BJ (cell line): ENCODE measurements at regions not wholly inside any gene's neighbourhood (a gene's known extent, or its start where the extent isn't known, plus 50 kb on each side); places are given as distances from the start of the nearest gene placed in this dataset.

Experiments
- CTCF ChIA-PET: fragments of 350-600 bp; formaldehyde crosslinking; extraction: SDS; loops from one replicate; lab custom pipeline; 2021; ENCODE audit warnings: antibody characterized with exemption, inconsistent platforms; lab: Yijun Ruan, JAX
- POLR2A ChIA-PET: fragments of 300-600 bp; sonication (Branson Sonifier 250); formaldehyde crosslinking; extraction: SDS; loops from one replicate; lab custom pipeline; 2021; ENCODE audit warnings: antibody characterized with exemption; lab: Charles Lee
- DNase-seq: peaks from one replicate; pipeline ENCODE4 v3.0.0-alpha.2; 2011; ENCODE audit warnings: low read depth
- H3K27me3 ChIP-seq: 2 replicates; pipeline ENCODE4 v1.6.0; 2011; ENCODE audit warnings: low read length; ENCODE audit not compliant: control insufficient read depth, insufficient read depth
- H3K36me3 ChIP-seq: 2 replicates; pipeline ENCODE4 v1.5.1; 2011; ENCODE audit warnings: low read length; ENCODE audit not compliant: control insufficient read depth, insufficient read depth
- H3K4me3 ChIP-seq: 2 replicates; pipeline ENCODE4 v1.5.1; 2011; ENCODE audit warnings: low read depth, mild to moderate bottlenecking, control low read depth, low read length
- TF ChIP-seq, protein P1 (sequence below): IDR thresholded peaks from 2 replicates; pipeline ENCODE4 v1.5.1; 2011; ENCODE audit warnings: low read depth, mild to moderate bottlenecking, control low read depth, inconsistent platforms, low read length, moderate library complexity; ENCODE audit not compliant: insufficient read depth

- TF ChIP-seq, protein P1, sequence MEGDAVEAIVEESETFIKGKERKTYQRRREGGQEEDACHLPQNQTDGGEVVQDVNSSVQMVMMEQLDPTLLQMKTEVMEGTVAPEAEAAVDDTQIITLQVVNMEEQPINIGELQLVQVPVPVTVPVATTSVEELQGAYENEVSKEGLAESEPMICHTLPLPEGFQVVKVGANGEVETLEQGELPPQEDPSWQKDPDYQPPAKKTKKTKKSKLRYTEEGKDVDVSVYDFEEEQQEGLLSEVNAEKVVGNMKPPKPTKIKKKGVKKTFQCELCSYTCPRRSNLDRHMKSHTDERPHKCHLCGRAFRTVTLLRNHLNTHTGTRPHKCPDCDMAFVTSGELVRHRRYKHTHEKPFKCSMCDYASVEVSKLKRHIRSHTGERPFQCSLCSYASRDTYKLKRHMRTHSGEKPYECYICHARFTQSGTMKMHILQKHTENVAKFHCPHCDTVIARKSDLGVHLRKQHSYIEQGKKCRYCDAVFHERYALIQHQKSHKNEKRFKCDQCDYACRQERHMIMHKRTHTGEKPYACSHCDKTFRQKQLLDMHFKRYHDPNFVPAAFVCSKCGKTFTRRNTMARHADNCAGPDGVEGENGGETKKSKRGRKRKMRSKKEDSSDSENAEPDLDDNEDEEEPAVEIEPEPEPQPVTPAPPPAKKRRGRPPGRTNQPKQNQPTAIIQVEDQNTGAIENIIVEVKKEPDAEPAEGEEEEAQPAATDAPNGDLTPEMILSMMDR, result no peak
- CTCF ChIA-PET, result no interaction called here
- H3K36me3 ChIP-seq, result no peaks in the 10 kb centered on the region
- no peaks in the 10 kb centered on the region for H3K27me3 ChIP-seq
- DNase-seq, result peak; percentile 4
- POLR2A ChIA-PET, result no interaction called here
- no peak overlapping the region for H3K4me3 ChIP-seq
Measured at GRCh38 chr5:118233606-118234005, 754.7 kb downstream of the DTWD2 start.

- no peaks in the 10 kb centered on the region for H3K36me3 ChIP-seq
- no peak for DNase-seq
- CTCF ChIA-PET, result no interaction called here
- POLR2A ChIA-PET, result no interaction called here
- H3K27me3 ChIP-seq, result no peaks in the 10 kb centered on the region
- no peak overlapping the region for H3K4me3 ChIP-seq
- TF ChIP-seq, protein P1, result no peak
Measured at GRCh38 chr5:118228489-118228888, 759.9 kb downstream of the DTWD2 start.

DNA sequence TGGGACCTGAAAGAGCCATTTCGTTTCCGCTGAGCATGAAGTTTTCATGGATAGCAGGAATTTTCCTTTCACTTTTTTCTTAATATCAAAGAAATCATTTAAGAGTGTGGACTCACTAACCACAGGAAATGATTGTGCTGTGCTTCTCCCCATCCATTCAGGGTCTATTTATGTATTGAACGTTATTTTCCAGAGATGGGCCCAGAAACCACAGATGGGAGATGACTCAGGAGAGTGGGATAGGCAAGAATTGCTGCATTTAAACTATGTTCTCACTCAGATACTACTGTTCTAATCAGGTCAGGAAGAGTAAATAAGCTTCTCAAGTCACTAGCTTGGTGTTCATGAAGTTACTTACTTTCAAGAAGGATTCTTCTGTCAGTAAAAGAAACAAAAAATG is 763.8 kb downstream of the DTWD2 start:
- no peaks in the 10 kb centered on the region for H3K27me3 ChIP-seq
- peak; percentile 46 for DNase-seq
- no peaks in the 10 kb centered on the region for H3K36me3 ChIP-seq
- TF ChIP-seq, protein P1, result no peak
- CTCF ChIA-PET, result no interaction called here
- no peak overlapping the region for H3K4me3 ChIP-seq
- POLR2A ChIA-PET, result no interaction called here

- CTCF ChIA-PET, result no interaction called here
- no peak overlapping the region for H3K4me3 ChIP-seq
- H3K27me3 ChIP-seq, result no peaks in the 10 kb centered on the region
- TF ChIP-seq, protein P1, result no peak
- POLR2A ChIA-PET, result no interaction called here
- peak; percentile 9 for DNase-seq
- no peaks in the 10 kb centered on the region for H3K36me3 ChIP-seq
Measured at GRCh38 chr5:118220556-118221195, 767.7 kb downstream of the DTWD2 start.

GRCh38 chr5:118211606-118212005 is 776.7 kb downstream of the DTWD2 start:
- POLR2A ChIA-PET, result no interaction called here
- no peak for DNase-seq
- CTCF ChIA-PET, result no interaction called here
- H3K4me3 ChIP-seq, result no peak overlapping the region
- no peaks in the 10 kb centered on the region for H3K27me3 ChIP-seq
- TF ChIP-seq, protein P1, result no peak
- H3K36me3 ChIP-seq, result no peaks in the 10 kb centered on the region
